GM13977 (cell line): ENCODE measurements at regions not wholly inside any gene's neighbourhood (a gene's known extent, or its start where the extent isn't known, plus 50 kb on each side); places are given as distances from the start of the nearest gene placed in this dataset.
"Not testable (repeated sequence)": the region's sequence is repeated elsewhere in the genome, so short reads cannot be mapped to it uniquely, and the experiment has no call there.

Experiments
- DNase-seq: peaks from one replicate; pipeline ENCODE4 v3.0.0; 2012; ENCODE audit warnings: low spot score
- in situ Hi-C: fragments of 300-500 bp; cut with MboI; formaldehyde crosslinking; loops from one replicate; pipeline ENCODE4 v1.12.0; 2022; ENCODE audit warnings: low sequenced_read_pairs, low pct_unique_long_range_greater_than_20kb, mixed read lengths, inconsistent platforms; ENCODE audit not compliant: unreplicated experiment
- TF ChIP-seq, protein P1 (sequence below): IDR thresholded peaks from 2 replicates; pipeline ENCODE4 v1.5.1; 2012; ENCODE audit warnings: mild to moderate bottlenecking, control low read depth; ENCODE audit not compliant: insufficient read depth; ENCODE audit errors: extremely low read depth, missing control alignments

DNA sequence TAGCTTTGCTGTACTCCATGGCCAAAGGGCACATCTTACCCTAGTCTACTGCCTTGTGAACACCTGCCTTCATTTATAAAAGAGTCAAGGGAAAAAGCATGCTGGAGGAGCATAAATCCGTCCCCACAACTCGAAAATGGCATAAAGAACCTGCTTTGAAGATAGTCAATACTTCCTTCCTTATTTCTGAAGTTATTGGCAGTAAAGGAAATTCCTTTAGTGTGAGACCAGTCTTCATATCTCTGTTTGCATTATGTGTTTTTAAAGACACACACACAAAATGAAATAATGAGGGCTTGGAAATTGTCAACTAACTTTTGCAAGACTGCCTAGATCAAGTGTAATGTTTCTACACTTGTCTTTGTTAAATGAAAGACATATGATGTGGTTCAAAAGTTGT, 408.4 kb downstream of the SPRY2 start:
- in situ Hi-C loops = no loop called here
- no peak for DNase-seq
- TF ChIP-seq, protein P1, sequence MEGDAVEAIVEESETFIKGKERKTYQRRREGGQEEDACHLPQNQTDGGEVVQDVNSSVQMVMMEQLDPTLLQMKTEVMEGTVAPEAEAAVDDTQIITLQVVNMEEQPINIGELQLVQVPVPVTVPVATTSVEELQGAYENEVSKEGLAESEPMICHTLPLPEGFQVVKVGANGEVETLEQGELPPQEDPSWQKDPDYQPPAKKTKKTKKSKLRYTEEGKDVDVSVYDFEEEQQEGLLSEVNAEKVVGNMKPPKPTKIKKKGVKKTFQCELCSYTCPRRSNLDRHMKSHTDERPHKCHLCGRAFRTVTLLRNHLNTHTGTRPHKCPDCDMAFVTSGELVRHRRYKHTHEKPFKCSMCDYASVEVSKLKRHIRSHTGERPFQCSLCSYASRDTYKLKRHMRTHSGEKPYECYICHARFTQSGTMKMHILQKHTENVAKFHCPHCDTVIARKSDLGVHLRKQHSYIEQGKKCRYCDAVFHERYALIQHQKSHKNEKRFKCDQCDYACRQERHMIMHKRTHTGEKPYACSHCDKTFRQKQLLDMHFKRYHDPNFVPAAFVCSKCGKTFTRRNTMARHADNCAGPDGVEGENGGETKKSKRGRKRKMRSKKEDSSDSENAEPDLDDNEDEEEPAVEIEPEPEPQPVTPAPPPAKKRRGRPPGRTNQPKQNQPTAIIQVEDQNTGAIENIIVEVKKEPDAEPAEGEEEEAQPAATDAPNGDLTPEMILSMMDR = no peak

DNA sequence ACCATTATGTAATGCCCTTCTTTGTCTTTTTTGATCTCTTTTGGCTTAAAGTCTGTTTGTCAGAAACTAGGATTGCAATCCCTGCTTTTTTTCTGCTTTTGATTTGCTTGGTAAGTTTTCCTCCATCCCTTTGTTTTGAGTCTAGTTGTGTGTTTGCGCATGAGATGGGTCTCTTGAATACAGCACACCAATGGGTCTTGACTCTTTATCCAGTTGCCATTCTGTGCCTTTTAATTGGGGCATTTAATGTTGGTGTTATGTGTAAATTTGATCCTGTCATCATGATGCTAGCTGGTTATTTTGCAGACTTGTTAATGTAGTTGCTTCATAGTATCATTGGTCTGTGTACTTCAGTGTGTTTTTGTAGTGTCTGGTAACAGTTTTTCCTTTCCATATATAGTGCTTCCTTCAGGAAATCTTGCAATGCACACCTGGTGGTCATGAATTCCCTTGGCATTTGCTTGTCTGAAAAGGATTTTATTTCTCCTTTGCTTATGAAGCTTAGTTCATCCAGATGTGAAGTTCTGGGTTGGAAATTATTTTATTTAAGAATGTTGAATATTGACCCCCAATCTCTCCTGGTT, 416.9 kb downstream of the SPRY2 start:
- DNase-seq, in situ Hi-C loops: not testable (repeated sequence)

DNA sequence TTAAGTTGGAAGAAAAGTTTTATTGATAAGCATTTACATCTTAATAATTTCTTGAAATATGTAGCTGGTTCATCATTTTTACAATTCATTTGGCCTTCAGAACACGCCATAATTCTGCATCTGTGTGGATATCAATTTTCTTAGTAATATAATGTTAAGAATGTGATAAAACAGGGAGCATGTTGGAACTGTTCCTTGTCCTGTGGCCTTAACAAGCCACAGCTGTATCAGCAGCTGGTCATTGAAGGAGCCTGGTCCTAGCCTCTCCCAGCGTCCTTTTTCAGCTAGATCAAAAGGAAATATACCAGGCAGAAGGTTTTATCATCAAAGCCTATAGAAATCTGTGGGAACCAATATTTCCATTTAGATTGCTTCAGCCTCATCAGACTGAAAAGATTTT, 421.8 kb downstream of the SPRY2 start:
- in situ Hi-C loops = no loop called here
- DNase-seq = no peak
- TF ChIP-seq, protein P1 = no peak

DNA sequence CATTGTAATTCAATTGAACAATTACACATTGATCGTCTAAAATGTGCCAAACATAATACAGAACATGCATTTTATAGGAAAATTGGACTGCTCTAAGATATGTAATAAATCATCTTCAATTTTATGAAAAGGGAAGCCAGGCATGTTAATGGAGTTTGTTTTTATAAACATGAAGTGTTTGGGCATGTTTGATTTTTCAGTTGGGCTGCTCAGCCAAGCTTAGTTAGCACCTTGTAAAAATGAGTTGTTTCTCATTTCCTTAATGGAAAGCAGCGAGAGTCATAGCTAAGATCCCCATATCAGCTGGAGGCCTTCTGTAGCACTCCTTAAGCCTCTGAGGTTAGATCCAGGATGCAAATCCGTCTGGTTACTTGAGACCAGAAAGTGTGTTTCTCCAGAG, 422.3 kb downstream of the SPRY2 start:
- in situ Hi-C loops = no loop called here
- TF ChIP-seq, protein P1 = no peak
- DNase-seq = no peak

DNA sequence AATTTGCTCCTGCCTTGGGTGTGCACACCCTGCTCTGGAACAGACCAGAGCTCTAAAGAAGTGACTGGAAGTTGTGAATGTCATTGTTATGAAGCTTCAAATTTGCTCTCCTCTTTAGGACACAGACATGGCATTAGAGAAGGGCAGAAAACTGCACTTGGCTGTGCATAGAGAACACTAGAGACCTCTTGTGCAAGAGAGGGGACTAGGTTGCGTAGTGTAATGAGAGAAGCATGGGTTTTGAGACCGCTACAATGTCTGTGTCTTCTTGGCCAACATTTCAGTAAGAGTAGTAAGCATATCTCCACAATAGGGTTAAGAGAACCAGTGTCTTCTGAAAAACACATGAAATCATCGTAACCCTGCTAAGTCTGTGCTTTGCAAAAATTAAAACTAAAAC, 423.3 kb downstream of the SPRY2 start:
- TF ChIP-seq, protein P1 = no peak
- in situ Hi-C loops = no loop called here

DNA sequence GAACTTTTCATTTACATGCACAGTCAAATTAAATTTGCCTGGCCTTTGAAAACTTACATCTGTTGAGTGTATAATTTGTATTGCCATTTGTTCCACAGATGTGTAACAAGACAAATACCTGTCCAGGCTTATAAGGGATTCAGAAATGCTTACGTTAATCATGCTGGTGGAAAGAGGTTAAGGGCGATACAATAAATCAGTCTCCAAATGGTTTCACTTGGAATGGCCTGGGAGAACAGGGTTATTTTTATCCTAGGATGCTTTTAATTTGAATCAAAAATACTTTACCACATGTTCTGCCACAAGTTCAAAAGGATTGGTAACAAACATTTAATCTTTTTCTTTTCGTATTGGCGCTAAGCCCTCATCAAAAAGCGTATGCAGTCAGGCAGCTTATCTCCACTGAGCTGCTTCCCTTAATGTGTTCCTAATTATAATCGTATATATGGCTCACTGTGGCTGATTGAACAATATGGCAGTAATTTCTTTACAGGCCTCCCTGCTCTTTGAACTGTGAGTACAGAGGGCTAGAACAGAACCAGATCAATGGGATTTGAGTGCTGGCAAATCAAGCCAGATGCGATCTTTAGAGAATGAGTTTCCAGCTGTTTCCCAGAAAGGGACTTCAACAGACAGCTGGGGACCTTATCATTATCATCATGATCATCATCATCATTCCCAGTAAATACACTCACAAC, 425.7 kb downstream of the SPRY2 start:
- TF ChIP-seq, protein P1 = no peak
- no peak for DNase-seq
- in situ Hi-C loops = no loop called here

More for the DNA sequence above, 423.3 kb downstream of the SPRY2 start:
- DNase-seq = no peak

DNA sequence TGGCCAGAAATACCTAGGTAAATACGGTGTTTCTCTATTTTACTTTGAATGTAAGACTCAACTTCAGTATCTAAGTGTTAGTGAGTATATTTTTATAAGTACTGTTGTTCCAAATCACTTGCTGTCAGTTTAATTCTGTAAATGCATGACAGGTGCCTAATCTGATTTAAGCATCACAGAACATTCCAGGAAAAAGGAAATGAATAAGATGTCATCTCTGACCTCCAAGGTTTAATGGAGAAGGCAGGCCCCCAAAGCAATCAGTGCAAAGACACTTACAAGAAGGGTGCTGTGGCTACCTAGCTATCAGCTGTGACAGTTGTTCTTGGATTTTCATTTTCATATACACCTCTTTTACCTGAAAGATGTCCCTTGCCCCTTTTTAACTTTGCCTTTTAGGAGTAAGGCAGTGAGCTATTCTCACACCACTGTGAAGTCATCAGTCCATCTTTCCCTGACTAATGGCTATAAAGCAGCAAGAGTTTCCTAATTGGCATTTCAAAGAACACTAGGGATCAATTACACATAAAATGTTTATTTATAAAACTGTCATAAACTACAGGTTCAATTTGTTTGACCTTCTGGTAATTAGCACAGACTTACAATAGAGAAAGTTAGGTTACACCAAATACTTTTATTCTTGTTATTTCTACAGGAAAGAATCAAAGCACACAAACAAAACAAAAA, 427.6 kb downstream of the SPRY2 start:
- DNase-seq = no peak
- TF ChIP-seq, protein P1 = no peak
- in situ Hi-C loops = no loop called here
